Naive thymus-derived CD4-positive, alpha-beta T cell (primary cell): ENCODE measurements at regions not wholly inside any gene's neighbourhood (a gene's known extent, or its start where the extent isn't known, plus 50 kb on each side); places are given as distances from the start of the nearest gene placed in this dataset.
A peak's percentile ranks its signal among the peaks of the same experiment; 100 is the strongest.

ENCODE experiments used
- ATAC-seq: fragments of 150-1000 bp; cut with Tn5 transposase; 2 replicates; pipeline ENCODE4 v1.10.0; 2021; ENCODE audit warnings: mild to moderate bottlenecking, moderate library complexity
- CTCF ChIA-PET: fragments of 350-600 bp; sonication (Branson Sonifier 250); formaldehyde crosslinking; loops from one replicate; lab custom pipeline; 2021; ENCODE audit warnings: antibody characterized with exemption; lab: Charles Lee
- POLR2A ChIA-PET: fragments of 350-600 bp; sonication (Branson Sonifier 250); formaldehyde crosslinking; loops from one replicate; lab custom pipeline; 2021; ENCODE audit warnings: antibody characterized with exemption, inconsistent platforms; lab: Charles Lee
- DNase-seq, 9 donors: peaks; one replicate each; pipeline versions ENCODE4 v3.0.0 to v3.0.0-alpha.2; 2020 to 2022; ENCODE audit warnings: mixed read lengths in 1 of 9
- H3K27ac ChIP-seq: one replicate; pipeline ENCODE4 v1.7.0; 2013; ENCODE audit warnings: mild to moderate bottlenecking, low read depth, low read length, moderate library complexity
- H3K27me3 ChIP-seq, 2 donors: one replicate each; pipeline ENCODE4 v1.7.0; 2013; ENCODE audit warnings: low read length in 2 of 2, mild to moderate bottlenecking in 2 of 2, moderate library complexity in 2 of 2; ENCODE audit not compliant: control insufficient read depth in 2 of 2, insufficient read depth in 2 of 2
- H3K36me3 ChIP-seq, 3 experiments: 1 replicate in 2 of 3; 2 replicates in 1 of 3; pipeline ENCODE4 v1.7.0; 2013; ENCODE audit warnings: low read length in 3 of 3, mild to moderate bottlenecking in 3 of 3, moderate library complexity in 1 of 3; ENCODE audit not compliant: insufficient read depth in 3 of 3, control insufficient read depth in 2 of 3
- H3K4me1 ChIP-seq, 2 donors: one replicate each; pipeline ENCODE4 v1.7.0; 2013; ENCODE audit warnings: low read length in 2 of 2, mild to moderate bottlenecking in 2 of 2, moderate library complexity in 1 of 2; ENCODE audit not compliant: control insufficient read depth in 2 of 2, insufficient read depth in 2 of 2
- H3K4me3 ChIP-seq: 2 replicates; pipeline ENCODE4 v1.7.0; 2013; ENCODE audit warnings: mild to moderate bottlenecking, low read length
- H3K9me3 ChIP-seq, 3 experiments: 1 replicate in 2 of 3; 2 replicates in 1 of 3; pipeline ENCODE4 v1.7.0; 2013; ENCODE audit warnings: low read length in 3 of 3; ENCODE audit not compliant: control insufficient read depth in 2 of 3
- H3K27ac Mint-ChIP-seq, 9 donors: one replicate each; pipeline ENCODE4 v1.8.0; 2020 to 2022; ENCODE audit warnings: mixed read lengths in 9 of 9, mild to moderate bottlenecking in 8 of 9, moderate library complexity in 5 of 9, inconsistent platforms in 2 of 9
- H3K27me3 Mint-ChIP-seq, 5 donors: one replicate each; pipeline ENCODE4 v1.8.0; 2021 to 2022; ENCODE audit warnings: mixed read lengths in 5 of 5, mild to moderate bottlenecking in 1 of 5
- H3K36me3 Mint-ChIP-seq, 5 donors: one replicate each; pipeline ENCODE4 v1.8.0; 2020 to 2022; ENCODE audit warnings: mixed read lengths in 5 of 5, mild to moderate bottlenecking in 3 of 5, inconsistent platforms in 1 of 5
- H3K4me1 Mint-ChIP-seq, 7 donors: one replicate each; pipeline ENCODE4 v1.8.0; 2020 to 2022; ENCODE audit warnings: mixed read lengths in 7 of 7, mild to moderate bottlenecking in 3 of 7, inconsistent platforms in 1 of 7
- H3K4me3 Mint-ChIP-seq, 10 donors: one replicate each; pipeline ENCODE4 v1.8.0; 2020 to 2022; ENCODE audit warnings: mild to moderate bottlenecking in 10 of 10, mixed read lengths in 10 of 10, moderate library complexity in 6 of 10, inconsistent platforms in 2 of 10
- H3K9me3 Mint-ChIP-seq, 11 donors: one replicate each; pipeline ENCODE4 v1.8.0; 2020 to 2022; ENCODE audit warnings: mixed read lengths in 11 of 11, mild to moderate bottlenecking in 4 of 11, inconsistent platforms in 1 of 11, moderate library complexity in 1 of 11
- intact Hi-C, 2 donors: fragments of 100-400 bp; cut with micrococcal nuclease; formaldehyde crosslinking; loops; one replicate each; pipeline ENCODE4 v1.15.1; 2023

DNA sequence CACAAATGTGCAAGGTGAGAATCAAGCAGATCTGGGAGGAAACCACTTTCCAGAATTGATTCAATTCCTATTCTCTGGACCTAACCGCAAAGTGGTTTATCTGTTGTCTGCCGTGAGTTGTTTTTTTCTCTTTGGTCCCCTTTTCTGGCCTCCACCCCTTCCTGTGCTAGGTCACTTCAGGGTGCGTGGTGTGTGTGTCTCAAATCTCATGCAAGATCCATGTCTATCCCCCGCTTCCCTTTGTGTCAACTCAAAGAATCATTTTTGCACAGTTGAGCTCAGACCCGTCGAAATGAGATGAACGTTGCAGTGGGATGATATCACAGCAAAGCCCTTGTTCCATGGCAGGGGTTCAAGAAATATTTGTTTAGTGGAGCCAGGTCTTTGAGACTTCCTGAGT is 184.5 kb downstream of the GATA3 start:
- H3K27me3 ChIP-seq, result no peaks in the 10 kb centered on the region
- Mint-ChIP-seq H3K27me3 (peaks cover 0 to 2% (median 0%) of the 10 kb centered on the region in 5 donors), H3K36me3 (peaks cover 0 to 28% (median 0%) of the 10 kb centered on the region in 5 donors), H3K4me3 (peak overlapping the region; percentile 39 to 80 (median 56)), H3K27ac (peak overlapping the region; percentile 7 to 70 (median 22)), H3K4me1 (peaks cover 27 to 65% (median 47%) of the 10 kb centered on the region in 7 donors), H3K9me3 (peaks cover 0 to 6% (median 0%) of the 10 kb centered on the region in 11 donors)
- H3K4me3 ChIP-seq, result peak overlapping the region; percentile 9
- H3K4me1 ChIP-seq, result peaks cover 23 to 28% of the 10 kb centered on the region in 2 donors
- no peaks in the 10 kb centered on the region for H3K36me3 ChIP-seq
- intact Hi-C loops, result loop anchor here in 1 of 2 donors (5.0 kb wide), 1 partner anchor 47 kb away; no protein-coding TSS in a partner anchor
- DNase-seq, result peak in 1 of 9 donors; percentile 44
- H3K27ac ChIP-seq, result no peak overlapping the region
- no peaks in the 10 kb centered on the region for H3K9me3 ChIP-seq
- ATAC-seq, result peak; percentile 37
- ChIA-PET CTCF (interaction anchor here (1.0 kb wide), 1 partner anchor 56 kb away, joined by 3 read pairs; no protein-coding TSS in a partner anchor), POLR2A (interaction anchor here (1.7 kb wide), 1 partner anchor 9 kb away, joined by 4 read pairs; no protein-coding TSS in a partner anchor)

DNA sequence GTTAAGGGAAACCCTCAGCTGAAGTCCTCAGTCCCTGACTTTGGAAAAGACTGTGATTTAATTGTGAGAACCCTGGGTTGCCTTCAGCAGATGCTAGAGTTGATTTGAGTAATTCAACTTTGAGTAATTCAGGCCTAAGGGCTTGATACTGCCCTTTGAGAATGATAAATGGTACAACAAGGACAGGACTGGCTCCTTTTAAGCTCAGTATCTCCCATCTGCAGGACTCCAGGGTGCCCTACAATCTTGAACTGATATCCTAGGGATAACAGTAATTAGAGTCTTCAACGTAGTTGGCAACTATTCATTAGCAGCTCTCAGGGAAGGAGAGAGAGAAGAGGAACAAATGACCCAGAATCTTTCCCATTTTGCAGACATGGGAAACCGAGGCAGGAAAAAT is 186.4 kb downstream of the GATA3 start:
- Histone ChIP-seq H3K27ac (no peak overlapping the region), H3K27me3 (no peaks in the 10 kb centered on the region), H3K4me3 (no peak overlapping the region), H3K4me1 (peaks cover 39 to 44% of the 10 kb centered on the region in 2 donors), H3K9me3 (no peaks in the 10 kb centered on the region), H3K36me3 (no peaks in the 10 kb centered on the region)
- Mint-ChIP-seq H3K4me3 (no peak overlapping the region), H3K27ac (peak overlapping the region in 1 of 9 donors; percentile 4), H3K4me1 (peaks cover 40 to 81% (median 65%) of the 10 kb centered on the region in 7 donors), H3K9me3 (peaks cover 0 to 2% (median 0%) of the 10 kb centered on the region in 11 donors), H3K36me3 (peaks cover 0 to 19% (median 0%) of the 10 kb centered on the region in 5 donors), H3K27me3 (no peaks in the 10 kb centered on the region)
- POLR2A ChIA-PET, result interaction anchor here (1.3 kb wide), 1 partner anchor 180 kb away, joined by 3 read pairs; no protein-coding TSS in a partner anchor
- DNase-seq (no peak), ATAC-seq (no peak)
- CTCF ChIA-PET, result no interaction called here
- intact Hi-C loops, result no loop called here

DNA sequence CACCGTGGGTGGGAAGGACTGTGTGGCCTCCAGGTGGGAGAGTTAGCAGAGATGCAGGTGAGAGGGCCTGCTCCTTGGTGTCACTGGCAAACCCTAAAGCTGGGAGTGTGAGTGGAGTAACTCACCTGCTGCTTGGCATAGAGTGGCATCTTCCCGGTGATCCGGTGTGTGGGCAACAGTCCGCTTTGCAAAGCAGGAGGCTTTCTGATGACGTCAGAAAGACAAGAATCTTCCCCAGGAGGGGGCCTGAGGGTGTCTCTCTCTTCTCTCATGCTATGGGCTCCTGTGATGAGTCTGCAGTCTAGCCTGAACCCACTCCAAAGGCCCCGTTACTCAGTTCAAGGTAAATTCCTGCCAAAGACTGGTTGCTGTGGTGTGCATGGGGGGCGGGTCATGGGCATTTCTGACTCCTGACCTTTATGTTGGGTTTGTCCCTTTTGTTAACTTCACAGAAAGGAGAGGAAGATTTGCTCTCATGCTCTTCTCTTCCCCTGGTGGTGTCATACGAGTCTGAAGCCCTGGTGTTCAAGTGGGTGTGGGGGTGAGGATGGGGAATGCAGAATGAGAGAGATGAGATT is 187.9 kb downstream of the GATA3 start:
- intact Hi-C loops, result no loop called here
- ChIA-PET CTCF (interaction anchor here (0.6 kb wide), 1 partner anchor 11 kb away, joined by 4 read pairs; no protein-coding TSS in a partner anchor), POLR2A (no interaction called here)
- Mint-ChIP-seq H3K36me3 (peaks cover 0 to 29% (median 0%) of the 10 kb centered on the region in 5 donors), H3K27ac (peak overlapping the region in 5 of 9 donors; percentile 32 to 80 (median 51)), H3K4me1 (peaks cover 40 to 88% (median 77%) of the 10 kb centered on the region in 7 donors), H3K4me3 (peak overlapping the region in 1 of 10 donors; percentile 33), H3K9me3 (peaks cover 0 to 9% (median 0%) of the 10 kb centered on the region in 11 donors), H3K27me3 (no peaks in the 10 kb centered on the region)
- no peak overlapping the region for H3K27ac ChIP-seq
- H3K4me3 ChIP-seq, result no peak overlapping the region
- H3K36me3 ChIP-seq, result no peaks in the 10 kb centered on the region
- peak in 1 of 9 donors; percentile 66 for DNase-seq
- H3K27me3 ChIP-seq, result no peaks in the 10 kb centered on the region
- ATAC-seq, result no peak
- H3K9me3 ChIP-seq, result no peaks in the 10 kb centered on the region
- H3K4me1 ChIP-seq, result peaks cover 48 to 49% of the 10 kb centered on the region in 2 donors

GRCh38 chr10:8245131-8245813 is 190.8 kb downstream of the GATA3 start:
- H3K27ac Mint-ChIP-seq, result peak overlapping the region; percentile 80 to 96 (median 91)
- no peak overlapping the region for H3K4me3 ChIP-seq
- H3K27me3 Mint-ChIP-seq, result no peaks in the 10 kb centered on the region
- H3K4me3 Mint-ChIP-seq, result peak overlapping the region; percentile 56 to 86 (median 78)
- peak overlapping the region; percentile 61 for H3K27ac ChIP-seq
- intact Hi-C loops, result loop anchor here (1.0 to 5.0 kb wide), 9 partner anchors 62 to 227 kb away; partner anchors contain the start of gene GATA3 (in 1 of the 2)
- H3K9me3 ChIP-seq, result no peaks in the 10 kb centered on the region
- ChIA-PET CTCF (interaction anchor here (0.6 kb wide), 1 partner anchor 542 kb away, joined by 3 read pairs; no protein-coding TSS in a partner anchor), POLR2A (interaction anchor here (0.6 to 1.1 kb wide), 5 partner anchors 51 to 186 kb away, joined by 3 to 5 read pairs (median 4); no protein-coding TSS in a partner anchor)
- H3K36me3 Mint-ChIP-seq, result peaks cover 0 to 48% (median 0%) of the 10 kb centered on the region in 5 donors
- H3K27me3 ChIP-seq, result no peaks in the 10 kb centered on the region
- peak; percentile 86 for ATAC-seq
- H3K4me1 ChIP-seq, result peaks cover 27 to 32% of the 10 kb centered on the region in 2 donors
- peaks cover 20 to 79% (median 55%) of the 10 kb centered on the region in 7 donors for H3K4me1 Mint-ChIP-seq
- peak in 7 of 9 donors; percentile 45 to 75 (median 67) for DNase-seq
- H3K9me3 Mint-ChIP-seq, result peaks cover 0 to 18% (median 3%) of the 10 kb centered on the region in 11 donors
- no peaks in the 10 kb centered on the region for H3K36me3 ChIP-seq

DNA sequence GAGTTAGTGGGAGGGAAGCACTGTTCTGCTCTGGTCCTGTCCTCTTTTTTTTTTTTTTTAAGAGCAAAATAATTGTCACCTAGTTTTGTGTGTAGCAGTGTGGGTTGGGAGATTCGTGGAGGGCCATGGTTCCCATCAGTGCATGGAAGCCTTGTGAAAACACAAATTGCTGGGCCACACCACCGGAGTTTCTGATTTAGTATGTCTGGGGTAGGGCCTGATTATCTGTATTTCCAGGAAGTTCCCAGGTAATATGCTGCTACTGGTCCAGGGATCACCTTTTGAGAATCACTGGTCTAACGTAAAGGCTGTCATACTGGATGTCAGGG is 191.3 kb downstream of the GATA3 start:
- Histone ChIP-seq H3K27me3 (no peaks in the 10 kb centered on the region), H3K27ac (peak overlapping the region; percentile 61), H3K4me1 (peaks cover 27 to 32% of the 10 kb centered on the region in 2 donors), H3K36me3 (no peaks in the 10 kb centered on the region), H3K9me3 (no peaks in the 10 kb centered on the region), H3K4me3 (no peak overlapping the region)
- Mint-ChIP-seq H3K27ac (peak overlapping the region; percentile 80 to 96 (median 91)), H3K36me3 (peaks cover 0 to 48% (median 0%) of the 10 kb centered on the region in 5 donors), H3K4me3 (peak overlapping the region; percentile 51 to 86 (median 78)), H3K4me1 (peaks cover 19 to 77% (median 55%) of the 10 kb centered on the region in 7 donors), H3K9me3 (peaks cover 0 to 18% (median 3%) of the 10 kb centered on the region in 11 donors), H3K27me3 (no peaks in the 10 kb centered on the region)
- intact Hi-C loops, result loop anchor here (1.0 to 5.0 kb wide), 9 partner anchors 63 to 227 kb away; partner anchors contain the start of gene GATA3 (in 1 of the 2)
- DNase-seq (no peak), ATAC-seq (peak; percentile 15)
- ChIA-PET POLR2A (no interaction called here), CTCF (no interaction called here)

DNA sequence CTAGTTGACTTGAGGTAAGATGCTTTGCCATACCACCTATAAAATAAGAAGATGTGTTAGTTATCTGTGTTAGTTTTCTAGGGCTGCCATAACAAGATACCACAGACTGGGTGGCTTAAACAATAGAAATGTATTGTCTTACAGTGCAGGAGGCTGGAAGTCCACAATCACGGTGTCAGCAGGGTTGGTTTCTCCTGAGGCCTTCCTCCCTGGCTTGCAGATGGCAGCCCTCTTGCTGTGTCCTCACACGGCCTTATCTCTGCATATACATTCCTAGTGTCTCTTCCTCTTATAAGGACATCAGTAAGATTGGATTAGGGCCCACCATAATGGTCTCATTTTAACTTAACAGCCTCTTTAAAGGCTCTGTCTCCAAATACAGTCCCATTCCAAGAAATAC is 192.1 kb downstream of the GATA3 start:
- ChIA-PET CTCF (no interaction called here), POLR2A (no interaction called here)
- peaks cover 0 to 18% (median 3%) of the 10 kb centered on the region in 11 donors for H3K9me3 Mint-ChIP-seq

More for the DNA sequence above, 192.1 kb downstream of the GATA3 start:
- Histone ChIP-seq H3K4me1 (peaks cover 27 to 32% of the 10 kb centered on the region in 2 donors), H3K36me3 (no peaks in the 10 kb centered on the region), H3K27ac (no peak overlapping the region), H3K4me3 (no peak overlapping the region), H3K27me3 (no peaks in the 10 kb centered on the region), H3K9me3 (no peaks in the 10 kb centered on the region)
- intact Hi-C loops, result loop anchor here (5.0 kb wide), 2 partner anchors 194 to 226 kb away; partner anchors contain the start of gene GATA3 (in 1 of the 2)
- H3K36me3 Mint-ChIP-seq, result peaks cover 0 to 43% (median 0%) of the 10 kb centered on the region in 5 donors
- H3K27me3 Mint-ChIP-seq, result no peaks in the 10 kb centered on the region
- ATAC-seq (no peak), DNase-seq (no peak)
- H3K4me3 Mint-ChIP-seq, result peak overlapping the region in 1 of 10 donors; percentile 40
- peaks cover 19 to 70% (median 47%) of the 10 kb centered on the region in 7 donors for H3K4me1 Mint-ChIP-seq
- H3K27ac Mint-ChIP-seq, result peak overlapping the region in 4 of 9 donors; percentile 19 to 93 (median 41)
